NCI-H1092 treated with DMSO at 0.1 percent for 48 hours (cell line): ENCODE measurements at regions not wholly inside any gene's neighbourhood (a gene's known extent, or its start where the extent isn't known, plus 50 kb on each side); places are given as distances from the start of the nearest gene placed in this dataset.
A peak's percentile ranks its signal among the peaks of the same experiment; 100 is the strongest.

Source experiments
- DNase-seq: peaks from one replicate; lab custom pipeline; 2025; lab: John Stamatoyannopoulos, UW

- no peak for DNase-seq
Observed at GRCh38 chr1:39085174-39085573, 59.0 kb downstream of the NDUFS5 start.

- DNase-seq, result no peak
Observed at GRCh38 chr1:39086386-39086785, 60.2 kb downstream of the NDUFS5 start.

GRCh38 chr1:39086865-39087409 lies 60.8 kb downstream of the NDUFS5 start:
- no peak for DNase-seq

- no peak for DNase-seq
Observed at GRCh38 chr1:39087435-39087834, 61.3 kb downstream of the NDUFS5 start.

GRCh38 chr1:39088658-39089057 lies 62.5 kb downstream of the NDUFS5 start:
- DNase-seq, result no peak

- no peak for DNase-seq
Observed at GRCh38 chr1:39089931-39090521, 63.9 kb downstream of the NDUFS5 start.

- no peak for DNase-seq
Observed at GRCh38 chr1:39090757-39091380, 64.7 kb downstream of the NDUFS5 start.

GRCh38 chr1:39091845-39092645 lies 65.9 kb downstream of the NDUFS5 start:
- peak; percentile 48 for DNase-seq

GRCh38 chr1:39094685-39095084 lies 68.5 kb downstream of the NDUFS5 start:
- no peak for DNase-seq

GRCh38 chr1:39098546-39099250 lies 72.5 kb downstream of the NDUFS5 start:
- peak; percentile 100 for DNase-seq

- DNase-seq, result peak; percentile 87
Observed at GRCh38 chr1:39102537-39103327, 76.6 kb downstream of the NDUFS5 start.

GRCh38 chr1:39103328-39104157 lies 77.4 kb downstream of the NDUFS5 start:
- DNase-seq, result no peak

GRCh38 chr1:39104158-39105060 lies 78.3 kb downstream of the NDUFS5 start:
- peak; percentile 80 for DNase-seq

- DNase-seq, result peak; percentile 60
Observed at GRCh38 chr1:39105061-39105840, 79.1 kb downstream of the NDUFS5 start.

GRCh38 chr1:39105841-39106765 lies 80.0 kb downstream of the NDUFS5 start:
- DNase-seq, result peak; percentile 67

GRCh38 chr1:39106801-39107327 lies 80.7 kb downstream of the NDUFS5 start:
- no peak for DNase-seq
